HCT116 (cell line): ENCODE measurements at regions not wholly inside any gene's neighbourhood (a gene's known extent, or its start where the extent isn't known, plus 50 kb on each side); places are given as distances from the start of the nearest gene placed in this dataset.

Experiments
- ATAC-seq: fragments of 200-7000 bp; cut with Tn5 transposase; 2 replicates; pipeline ENCODE4 v1.9.1; 2020; ENCODE audit warnings: mild to moderate bottlenecking, moderate library complexity
- BruUV-seq: library from RNA; stranded (reverse); fragments of 400-500 nt; replicated peaks from 2 replicates; lab custom pipeline; 2021; lab: Mats Ljungman, UMichigan
- CTCF ChIA-PET: fragments of 300-600 bp; sonication (Branson Sonifier 250); formaldehyde crosslinking; loops from one replicate; lab custom pipeline; 2021; ENCODE audit warnings: antibody characterized with exemption; lab: Charles Lee
- POLR2A ChIA-PET: fragments of 300-600, 350-600 bp; sonication (Branson Sonifier 250); formaldehyde crosslinking; loops from one replicate; lab custom pipeline; 2021; ENCODE audit warnings: antibody characterized with exemption; lab: Charles Lee
- RAD21 ChIA-PET, 2 experiments: fragments of 300-600 bp; sonication (Branson Sonifier 250); formaldehyde crosslinking; loops; one replicate each; lab custom pipeline; 2023; ENCODE audit warnings: low total read pairs in 2 of 2; ENCODE audit not compliant: uncharacterized antibody in 2 of 2, unreplicated experiment in 2 of 2, low non-redundant PET in 1 of 2; lab: Charles Lee
- DNase-seq: peaks from one replicate; pipeline ENCODE4 v3.0.0-alpha.2; 2010; ENCODE audit warnings: low read depth, low spot score
- H2AFZ ChIP-seq: fragments of 200-600 bp; shearing (Covaris generic), sonication (generic); 2 replicates; pipeline ENCODE4 v1.6.1; 2017; ENCODE audit warnings: low read depth, mixed run types, mixed read lengths, antibody characterized with exemption, low read length; ENCODE audit not compliant: poor library complexity, severe bottlenecking
- H3K27ac ChIP-seq: 2 replicates; pipeline ENCODE4 v1.5.1; 2012; ENCODE audit warnings: low read depth, low read length
- H3K27me3 ChIP-seq: fragments of 200-600 bp; sonication (generic); 2 replicates; pipeline ENCODE4 v1.6.1; 2016; ENCODE audit warnings: mixed run types, low read length, mixed read lengths; ENCODE audit not compliant: insufficient read depth
- H3K36me3 ChIP-seq, 2 experiments: fragments of 200-500 bp in 1 of 2; fragments of 200-600 bp in 1 of 2; sonication (Bioruptor generic) in 1 of 2; sonication (generic) in 1 of 2; 2 replicates each; pipeline versions ENCODE4 v1.5.1 to v1.6.1; 2014 to 2016; ENCODE audit warnings: low read length in 2 of 2, inconsistent platforms in 1 of 2, mixed read lengths in 1 of 2, mixed run types in 1 of 2; ENCODE audit not compliant: insufficient read depth in 2 of 2, control insufficient read depth in 1 of 2
- H3K4me1 ChIP-seq, 2 experiments: fragments of 200-600 bp in 1 of 2; sonication (generic) in 1 of 2; 2 replicates each; pipeline versions ENCODE4 v1.5.1 to v1.6.1; 2012 to 2017; ENCODE audit warnings: low read length in 2 of 2, inconsistent platforms in 1 of 2, mild to moderate bottlenecking in 1 of 2, mixed read lengths in 1 of 2, mixed run types in 1 of 2, moderate library complexity in 1 of 2; ENCODE audit not compliant: insufficient read depth in 2 of 2, control insufficient read depth in 1 of 2
- H3K4me2 ChIP-seq: fragments of 200-600 bp; sonication (generic); 2 replicates; pipeline ENCODE4 v1.6.1; 2017; ENCODE audit warnings: mixed run types, low read length, mixed read lengths
- H3K4me3 ChIP-seq, 2 experiments: fragments of 200-600 bp in 1 of 2; sonication (generic) in 1 of 2; replicated peaks in 1 of 2; 2 replicates each; pipeline ENCODE4 v1.5.1; 2011 to 2016; ENCODE audit warnings: low read length in 2 of 2, control low read depth in 1 of 2, low read depth in 1 of 2, mild to moderate bottlenecking in 1 of 2, mixed read lengths in 1 of 2, mixed run types in 1 of 2
- H3K79me2 ChIP-seq: fragments of 200-600 bp; sonication (generic); 2 replicates; pipeline ENCODE4 v1.6.1; 2017; ENCODE audit warnings: mild to moderate bottlenecking, mixed run types, low read length, moderate library complexity, mixed read lengths; ENCODE audit not compliant: insufficient read depth
- H3K9ac ChIP-seq: fragments of 200-600 bp; sonication (generic); 2 replicates; pipeline ENCODE4 v1.6.1; 2016; ENCODE audit warnings: low read length, mixed read lengths
- H3K9me2 ChIP-seq: fragments of 200-600 bp; sonication (generic), shearing (Covaris generic); 2 replicates; pipeline ENCODE4 v1.6.1; 2017; ENCODE audit warnings: mixed run types, mild to moderate bottlenecking, moderate library complexity; ENCODE audit not compliant: insufficient read depth
- H3K9me3 ChIP-seq, 2 experiments: fragments of 200-500 bp in 1 of 2; fragments of 200-600 bp in 1 of 2; sonication (Bioruptor generic) in 1 of 2; sonication (generic) in 1 of 2; 2 replicates each; pipeline ENCODE4 v1.6.1; 2014 to 2017; ENCODE audit warnings: low read length in 2 of 2, mixed read lengths in 2 of 2, inconsistent platforms in 1 of 2, low read depth in 1 of 2, mild to moderate bottlenecking in 1 of 2, mixed run types in 1 of 2, moderate library complexity in 1 of 2; ENCODE audit not compliant: control insufficient read depth in 1 of 2, insufficient read depth in 1 of 2
- H4K20me1 ChIP-seq: fragments of 200-600 bp; sonication (generic), shearing (Covaris generic); 2 replicates; pipeline ENCODE4 v1.6.1; 2017; ENCODE audit warnings: mixed run types, mild to moderate bottlenecking, moderate library complexity; ENCODE audit not compliant: insufficient read depth
- CEBPB ChIP-seq: IDR thresholded peaks from 2 replicates; pipeline ENCODE4 v1.6.1; 2012; ENCODE audit warnings: low read depth
- EGR1 ChIP-seq: IDR thresholded peaks from 2 replicates; pipeline ENCODE4 v1.6.1; 2012; ENCODE audit warnings: low read depth
- ELF1 ChIP-seq: IDR thresholded peaks from 2 replicates; pipeline ENCODE4 v1.6.1; 2012; ENCODE audit warnings: low read depth, borderline replicate concordance
- FOSL1 ChIP-seq: IDR thresholded peaks from 2 replicates; pipeline ENCODE4 v1.6.1; 2012; ENCODE audit warnings: low read depth
- JUND ChIP-seq: IDR thresholded peaks from 2 replicates; pipeline ENCODE4 v1.6.1; 2012
- POLR2A ChIP-seq: IDR thresholded peaks from 2 replicates; pipeline ENCODE4 v1.7.0; 2011; ENCODE audit warnings: borderline replicate concordance; ENCODE audit not compliant: insufficient read depth, insufficient read length; ENCODE audit errors: extremely low read depth
- POLR2AphosphoS5 ChIP-seq: IDR thresholded peaks from 2 replicates; pipeline ENCODE4 v1.6.1; 2011; ENCODE audit warnings: mild to moderate bottlenecking, low read depth, low read length, moderate library complexity
- RAD21 ChIP-seq: IDR thresholded peaks from 2 replicates; pipeline ENCODE4 v1.6.1; 2012; ENCODE audit warnings: low read depth, mild to moderate bottlenecking
- SIN3A ChIP-seq: IDR thresholded peaks from 2 replicates; pipeline ENCODE4 v1.6.1; 2012; ENCODE audit warnings: low read depth
- SP1 ChIP-seq: IDR thresholded peaks from 2 replicates; pipeline ENCODE4 v1.6.1; 2012; ENCODE audit warnings: low read depth
- SRF ChIP-seq: IDR thresholded peaks from 2 replicates; pipeline ENCODE4 v1.6.1; 2012; ENCODE audit warnings: low read depth
- YY1 ChIP-seq: IDR thresholded peaks from 2 replicates; pipeline ENCODE4 v1.6.1; 2011; ENCODE audit warnings: low read length, low read depth, moderate library complexity, mild to moderate bottlenecking; ENCODE audit not compliant: insufficient replicate concordance; ENCODE audit errors: extremely low read depth
- ZFX ChIP-seq: fragments of 450-650 bp; IDR thresholded peaks from 2 replicates; pipeline ENCODE4 v1.6.1; 2017
- ZNF274 ChIP-seq: fragments of 200-500 bp; sonication (Bioruptor generic); IDR thresholded peaks from 2 replicates; pipeline ENCODE4 v1.6.1; 2014; ENCODE audit warnings: mild to moderate bottlenecking, low read depth, low read length, inconsistent platforms
- intact Hi-C: fragments of 100-400 bp; cut with micrococcal nuclease; formaldehyde crosslinking; loops from 2 replicates; pipeline ENCODE4 v1.10.0; 2022
- TF ChIP-seq, protein P1 (sequence below): IDR thresholded peaks from 2 replicates; pipeline ENCODE4 v1.6.1; 2012
- TF ChIP-seq, protein P2 (sequence below): IDR thresholded peaks from 2 replicates; pipeline ENCODE4 v1.6.1; 2012

DNA sequence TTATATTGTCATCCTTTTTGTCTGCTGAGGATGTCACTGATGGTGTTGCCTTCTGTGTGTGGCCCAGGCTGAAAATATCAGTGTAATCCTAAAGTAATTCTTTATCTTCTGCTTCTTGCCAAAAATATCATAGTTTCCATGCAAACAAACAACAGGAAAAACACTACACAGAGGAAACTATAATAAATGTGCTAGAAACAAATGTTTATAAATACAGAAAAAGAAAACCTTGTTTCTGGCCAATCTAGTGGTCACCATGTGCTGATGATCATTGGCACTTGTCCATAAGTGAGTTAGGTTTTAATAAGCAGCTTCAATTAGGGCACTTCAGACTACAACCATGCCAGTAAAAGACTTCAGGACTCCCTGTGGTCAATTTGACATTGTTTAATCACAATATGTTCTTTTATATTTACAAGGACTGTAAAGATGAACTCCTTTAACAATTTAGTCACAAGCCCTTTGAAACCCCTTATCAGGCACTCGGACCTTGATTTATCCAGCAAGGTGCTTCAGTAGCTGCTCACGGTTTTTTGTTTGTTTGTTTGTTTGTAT is 124.8 kb downstream of the TMTC3 start:
- ChIA-PET CTCF (no interaction called here), RAD21 (no interaction called here), POLR2A (no interaction called here)
- no peak overlapping the region for H3K9ac ChIP-seq
- H3K27me3 ChIP-seq, result no peaks in the 10 kb centered on the region
- intact Hi-C loops, result no loop called here
- no peak for ATAC-seq
- H3K27ac ChIP-seq, result no peak overlapping the region
- BruUV-seq, result no TSS peak
- no peaks in the 10 kb centered on the region for H3K79me2 ChIP-seq
- H3K36me3 ChIP-seq, result no peaks in the 10 kb centered on the region
- no peaks in the 10 kb centered on the region for H3K9me3 ChIP-seq
- H3K4me1 ChIP-seq, result no peaks in the 10 kb centered on the region
- peak overlapping the region; percentile 31 for H2AFZ ChIP-seq
- H3K4me3 ChIP-seq, result no peak overlapping the region
- no peaks in the 10 kb centered on the region for H3K9me2 ChIP-seq
- no peak for DNase-seq
- no peaks in the 10 kb centered on the region for H4K20me1 ChIP-seq
- TF ChIP-seq, protein P1, sequence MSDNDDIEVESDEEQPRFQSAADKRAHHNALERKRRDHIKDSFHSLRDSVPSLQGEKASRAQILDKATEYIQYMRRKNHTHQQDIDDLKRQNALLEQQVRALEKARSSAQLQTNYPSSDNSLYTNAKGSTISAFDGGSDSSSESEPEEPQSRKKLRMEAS, result no peak
- TF ChIP-seq SIN3A (no peak), CEBPB (no peak), YY1 (no peak), POLR2AphosphoS5 (no peak), JUND (no peak), EGR1 (no peak), ZFX (no peak), FOSL1 (no peak), ELF1 (no peak)
- TF ChIP-seq, protein P2, sequence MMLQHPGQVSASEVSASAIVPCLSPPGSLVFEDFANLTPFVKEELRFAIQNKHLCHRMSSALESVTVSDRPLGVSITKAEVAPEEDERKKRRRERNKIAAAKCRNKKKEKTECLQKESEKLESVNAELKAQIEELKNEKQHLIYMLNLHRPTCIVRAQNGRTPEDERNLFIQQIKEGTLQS, result no peak
- H3K4me2 ChIP-seq, result no peak overlapping the region

DNA sequence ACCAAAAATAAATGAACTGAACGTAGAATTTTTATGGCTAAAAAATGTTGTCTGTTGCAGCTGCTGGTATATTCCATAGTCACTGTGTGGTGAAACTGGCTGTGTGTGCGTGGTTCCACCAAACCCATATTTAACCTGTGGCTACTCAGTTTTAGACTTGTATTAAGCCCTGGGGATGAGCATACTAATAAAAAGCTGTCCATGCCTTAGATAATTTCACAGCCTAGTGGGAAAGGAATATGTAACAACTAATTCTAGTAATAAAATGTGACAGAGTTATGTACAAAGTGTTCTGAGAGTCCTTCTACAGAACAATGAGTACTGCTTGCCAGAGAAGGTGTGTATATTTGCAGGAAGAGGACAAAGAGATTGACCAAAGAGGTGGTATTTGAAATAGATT is 125.5 kb downstream of the TMTC3 start:
- TF ChIP-seq SP1, result no peak
- no peak for TF ChIP-seq YY1
- no peak for TF ChIP-seq ELF1
- no peak for TF ChIP-seq SIN3A
- no peak for TF ChIP-seq RAD21
- TF ChIP-seq, protein P1, result no peak
- no peak for TF ChIP-seq ZNF274
- TF ChIP-seq POLR2A, result no peak
- no peak for TF ChIP-seq POLR2AphosphoS5
- no peak for TF ChIP-seq CEBPB
- TF ChIP-seq SRF, result no peak
- no peak for TF ChIP-seq ZFX
- TF ChIP-seq, all 23 proteins: peak for 0
- ChIA-PET CTCF (no interaction called here), POLR2A (no interaction called here), RAD21 (no interaction called here)
- Histone ChIP-seq H3K9ac (no peak overlapping the region), H4K20me1 (no peaks in the 10 kb centered on the region), H3K4me2 (no peak overlapping the region), H3K79me2 (no peaks in the 10 kb centered on the region), H3K9me3 (no peaks in the 10 kb centered on the region), H3K9me2 (no peaks in the 10 kb centered on the region), H2AFZ (peak overlapping the region; percentile 31), H3K4me1 (no peaks in the 10 kb centered on the region), H3K4me3 (no peak overlapping the region), H3K36me3 (no peaks in the 10 kb centered on the region), H3K27ac (no peak overlapping the region), H3K27me3 (no peaks in the 10 kb centered on the region)
- BruUV-seq, result no TSS peak
- ATAC-seq (no peak), DNase-seq (no peak)
- intact Hi-C loops, result no loop called here
